HT1080 (cell line): ENCODE measurements at regions not wholly inside any gene's neighbourhood (a gene's known extent, or its start where the extent isn't known, plus 50 kb on each side); places are given as distances from the start of the nearest gene placed in this dataset.

Experiments
- DNase-seq: peaks from one replicate; pipeline ENCODE4 v3.0.0-alpha.2; 2015; ENCODE audit warnings: low read depth

- DNase-seq = peak; percentile 5
Measured at GRCh38 chr6:101294676-101295075, 98.8 kb upstream of the GRIK2 start.

- no peak for DNase-seq
Measured at GRCh38 chr6:101296169-101296960, 97.1 kb upstream of the GRIK2 start.

- peak; percentile 40 for DNase-seq
Measured at GRCh38 chr6:101302593-101302992, 90.9 kb upstream of the GRIK2 start.

- no peak for DNase-seq
Measured at GRCh38 chr6:101303495-101303894, 90.0 kb upstream of the GRIK2 start.

GRCh38 chr6:101312652-101313051 is 80.9 kb upstream of the GRIK2 start:
- no peak for DNase-seq

- no peak for DNase-seq
Measured at GRCh38 chr6:101322921-101323320, 70.6 kb upstream of the GRIK2 start.

- DNase-seq = no peak
Measured at GRCh38 chr6:101326411-101326810, 67.1 kb upstream of the GRIK2 start.

GRCh38 chr6:101341926-101342325 is 51.6 kb upstream of the GRIK2 start:
- no peak for DNase-seq
